ENCODE measurements at regions not wholly inside any gene's neighbourhood (a gene's known extent, or its start where the extent isn't known, plus 50 kb on each side); places are given as distances from the start of the nearest gene placed in this dataset.
A peak's percentile ranks its signal among the peaks of the same experiment; 100 is the strongest.
"Not testable (repeated sequence)": the region's sequence is repeated elsewhere in the genome, so short reads cannot be mapped to it uniquely, and the experiment has no call there.

DNA sequence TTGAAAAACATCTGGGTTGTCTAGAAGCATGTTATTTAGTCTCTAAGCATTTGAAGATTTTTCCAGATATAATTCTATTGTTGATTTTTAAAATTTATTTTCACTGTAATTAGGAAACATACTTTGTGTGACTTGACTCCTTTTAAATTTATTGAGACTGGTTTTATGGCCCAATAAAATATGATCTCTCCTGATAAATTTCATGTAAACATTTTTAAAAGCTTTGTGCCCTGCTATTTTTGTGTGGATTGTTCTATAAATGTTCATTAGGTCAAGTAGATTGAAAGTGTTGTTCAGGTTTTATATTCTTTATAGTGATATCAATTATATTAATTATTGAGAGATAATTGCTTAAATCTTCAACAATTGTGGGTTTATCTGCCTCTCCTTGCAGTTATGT is 105.4 kb downstream of the RFX6 start:
- no peak for DNase-seq

DNA sequence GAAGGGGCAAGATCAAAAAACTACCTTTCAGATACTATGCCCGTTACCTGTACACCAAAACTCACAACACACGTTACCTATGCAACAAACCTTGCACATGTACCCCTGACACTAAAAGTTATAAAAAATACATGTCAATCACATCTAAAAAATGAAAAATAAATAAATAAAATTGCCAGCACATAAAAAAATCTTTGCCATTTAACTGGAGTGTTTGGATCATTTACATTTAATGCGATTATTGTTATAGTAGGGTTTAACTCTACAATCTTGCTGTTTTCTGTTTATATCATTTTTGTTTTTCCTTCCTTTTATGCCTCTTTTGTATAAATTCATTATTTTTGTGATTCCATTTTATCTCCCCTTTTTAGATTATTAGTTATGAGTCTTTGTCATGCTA is 106.3 kb downstream of the RFX6 start:
- no peak for DNase-seq

DNA sequence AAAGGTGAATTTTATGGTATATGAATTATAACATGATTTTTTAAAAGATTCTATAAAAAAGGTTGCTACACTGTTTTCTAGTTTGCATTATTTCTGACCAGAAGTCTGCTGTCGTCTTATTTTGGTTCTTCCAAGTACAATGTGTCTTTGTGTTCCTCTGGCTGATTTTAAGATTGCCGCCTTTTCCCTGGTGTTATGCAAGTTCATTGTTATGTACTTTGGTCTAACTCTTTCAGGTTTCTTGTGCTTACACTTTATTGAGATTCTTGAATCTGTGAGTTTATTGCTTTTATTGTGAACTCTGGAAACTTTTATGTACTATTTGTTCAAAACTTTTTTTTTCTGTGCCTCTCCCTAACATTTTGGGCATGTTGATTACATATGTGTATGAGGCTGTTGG is 109.8 kb downstream of the RFX6 start:
- no peak for DNase-seq

DNA sequence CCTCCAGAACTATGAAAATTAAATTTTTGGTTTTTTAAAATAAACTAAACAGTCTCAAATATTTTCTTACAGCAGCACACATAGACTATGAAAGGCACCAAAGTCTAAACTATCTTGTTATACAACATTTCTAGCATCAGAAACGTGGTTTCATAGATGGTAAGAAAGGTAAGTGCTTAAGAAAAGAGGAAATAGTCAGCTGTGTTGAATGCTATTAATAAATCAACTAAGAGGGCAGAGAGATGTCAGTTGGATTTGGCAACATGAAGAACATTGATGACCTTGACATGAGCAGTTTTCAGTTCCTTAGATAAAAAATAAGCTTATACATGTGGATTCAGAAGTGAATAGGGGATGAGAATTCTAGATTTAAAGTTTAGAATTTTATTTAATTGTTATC is 113.6 kb downstream of the RFX6 start:
- no peak for DNase-seq

DNA sequence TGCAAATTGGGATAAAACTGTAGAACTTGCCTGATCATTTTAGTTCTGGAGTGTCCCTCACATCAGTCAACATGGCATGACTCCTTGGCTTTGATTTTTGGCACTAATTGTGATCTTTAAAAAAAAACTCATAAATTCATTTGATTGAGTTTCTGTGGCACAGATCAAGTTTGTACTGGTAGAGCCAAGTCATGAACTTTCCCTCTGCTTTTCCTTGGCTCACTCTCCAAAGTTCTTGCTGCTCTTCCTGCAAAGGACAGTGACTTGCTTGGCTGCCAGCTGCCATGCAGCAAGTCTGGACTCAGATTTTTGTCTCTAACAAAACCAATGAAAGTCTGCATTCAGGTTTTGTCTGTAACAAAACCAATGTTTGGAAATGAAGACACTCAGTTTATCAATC is 115.5 kb downstream of the RFX6 start:
- no peak for DNase-seq

DNA sequence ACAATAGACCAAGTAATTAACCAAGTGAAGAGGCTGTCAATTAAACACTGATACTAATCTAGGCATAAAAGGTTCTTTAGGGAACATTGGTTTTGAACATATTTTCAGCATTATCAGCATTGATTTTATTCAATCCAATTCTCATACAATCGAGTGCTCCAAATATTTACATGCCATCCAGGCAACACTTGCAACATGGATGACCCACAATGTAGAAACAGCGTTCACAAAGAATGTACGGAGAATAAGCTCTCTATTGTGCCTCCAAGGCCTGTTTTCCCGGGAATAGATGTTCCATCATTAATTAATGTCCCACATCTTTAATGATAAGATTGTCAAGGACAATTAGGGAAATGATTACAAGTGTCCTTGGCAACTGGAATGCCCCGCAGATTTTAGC is 117.4 kb downstream of the RFX6 start:
- no peak for DNase-seq

DNA sequence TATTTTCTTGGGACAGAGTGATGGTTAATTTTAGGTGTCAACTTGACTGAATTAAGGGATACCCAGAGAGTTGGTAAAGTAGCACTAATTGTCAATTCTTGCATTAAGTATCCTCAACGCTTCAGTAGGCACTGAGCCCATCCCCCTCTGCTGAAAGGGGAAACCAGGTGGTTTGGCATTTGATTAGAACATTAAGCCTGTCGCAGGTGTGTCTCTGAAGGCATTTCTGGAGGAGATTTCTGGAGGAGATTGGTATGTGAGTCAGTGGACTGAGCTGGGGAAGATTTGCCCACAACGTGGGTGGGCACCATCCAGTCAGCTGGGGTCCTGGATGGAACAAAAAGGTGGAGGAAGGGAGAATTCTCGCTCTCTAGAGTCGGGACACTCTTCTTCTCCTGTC is 119.8 kb downstream of the RFX6 start:
- DNase-seq = no peak

DNA sequence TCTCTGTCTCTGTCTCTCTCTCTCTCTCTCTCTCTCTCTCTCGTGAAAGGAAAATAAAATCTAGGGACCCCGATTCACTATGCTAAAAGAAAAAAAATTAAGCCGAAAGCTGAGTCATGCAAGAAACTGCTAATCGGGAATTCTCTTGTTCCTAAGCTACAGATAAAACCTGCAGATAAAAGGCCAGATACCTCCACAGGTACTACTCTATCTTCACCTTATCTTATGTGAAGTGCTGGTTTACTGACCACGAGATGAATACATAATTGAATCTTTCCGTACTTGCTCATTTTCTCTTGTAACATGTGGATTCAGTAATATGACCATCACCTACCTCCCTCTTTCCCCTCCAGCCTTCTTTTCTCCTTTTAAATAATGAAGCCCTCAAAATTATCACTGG is 120.5 kb downstream of the RFX6 start:
- no peak for DNase-seq

DNA sequence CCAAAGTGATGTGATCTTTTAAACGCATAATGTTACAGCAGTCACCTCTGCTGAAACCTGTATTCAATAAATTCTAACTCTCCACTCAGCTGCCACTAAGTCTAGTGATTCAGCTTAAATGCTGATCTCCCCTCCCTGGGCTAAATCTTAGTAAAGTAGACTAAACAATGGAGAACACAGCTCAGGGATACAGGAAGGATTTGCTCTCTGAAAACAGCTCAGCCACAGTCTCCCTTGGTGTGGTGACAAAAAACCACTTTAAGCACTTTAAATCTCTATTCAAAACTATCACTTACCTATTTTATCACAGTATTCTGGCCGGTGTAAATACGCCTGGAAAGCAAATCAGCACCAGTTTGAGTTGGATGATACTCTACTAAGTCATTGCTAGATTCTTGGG is 130.6 kb downstream of the RFX6 start:
- no peak for DNase-seq

DNA sequence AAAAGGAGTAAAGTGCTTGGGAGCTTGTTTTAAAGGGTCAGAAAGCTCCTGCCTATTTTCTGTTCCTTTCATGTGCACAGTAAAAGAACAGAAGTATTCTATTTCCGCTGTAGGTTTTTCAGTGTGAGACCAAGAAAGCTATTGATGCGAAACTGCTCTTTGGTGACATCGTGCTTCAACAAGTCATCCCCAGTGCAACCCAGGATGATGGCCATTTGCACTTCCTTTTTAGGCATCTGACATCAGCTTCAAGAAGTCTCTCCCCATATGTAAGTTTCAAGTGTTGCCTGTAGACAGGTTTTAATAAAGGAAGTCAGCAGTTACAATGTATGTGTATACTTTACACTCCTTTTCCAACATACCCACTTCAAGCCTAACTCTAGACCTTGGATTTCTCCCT is 131.6 kb downstream of the RFX6 start:
- DNase-seq = no peak

DNA sequence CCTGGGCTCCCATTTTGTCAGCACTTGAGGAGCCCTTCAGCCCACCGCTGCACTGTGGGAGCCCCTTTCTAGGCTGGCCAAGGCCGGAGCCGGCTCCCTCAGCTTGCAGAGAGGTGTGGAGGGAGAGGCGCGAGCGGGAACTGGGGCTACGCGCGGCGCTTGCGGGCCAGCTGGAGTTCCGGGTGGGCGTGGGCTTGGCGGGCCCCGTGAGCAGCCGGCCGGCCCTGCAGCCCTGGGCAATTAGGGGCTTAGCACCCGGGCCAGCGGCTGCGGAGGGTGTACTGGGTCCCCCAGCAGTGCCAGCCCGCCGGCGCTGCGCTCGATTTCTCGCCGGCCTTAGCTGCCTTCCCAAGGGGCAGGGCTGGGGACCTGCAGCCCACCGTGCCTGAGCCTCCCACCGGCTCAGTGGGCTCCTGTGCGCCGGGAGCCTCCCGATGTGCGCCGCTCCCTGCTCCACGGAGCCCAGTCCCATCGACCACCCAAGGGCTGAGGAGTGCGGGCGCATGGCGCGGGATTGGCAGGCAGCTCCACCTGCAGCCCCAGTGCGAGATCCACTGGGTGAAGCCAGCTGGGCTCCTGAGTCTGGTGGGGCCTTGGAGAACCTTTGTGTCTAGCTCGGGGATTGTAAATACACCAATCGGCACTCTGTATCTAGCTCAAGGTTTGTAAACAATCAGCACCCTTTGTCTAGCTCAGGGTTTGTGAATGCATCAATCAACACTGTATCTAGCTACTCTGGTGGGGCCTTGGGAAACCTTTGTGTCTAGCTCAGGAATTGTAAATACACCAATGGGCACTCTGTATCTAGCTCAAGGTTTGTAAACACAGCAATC is 137.8 kb downstream of the RFX6 start:
- not testable (repeated sequence) for DNase-seq

DNA sequence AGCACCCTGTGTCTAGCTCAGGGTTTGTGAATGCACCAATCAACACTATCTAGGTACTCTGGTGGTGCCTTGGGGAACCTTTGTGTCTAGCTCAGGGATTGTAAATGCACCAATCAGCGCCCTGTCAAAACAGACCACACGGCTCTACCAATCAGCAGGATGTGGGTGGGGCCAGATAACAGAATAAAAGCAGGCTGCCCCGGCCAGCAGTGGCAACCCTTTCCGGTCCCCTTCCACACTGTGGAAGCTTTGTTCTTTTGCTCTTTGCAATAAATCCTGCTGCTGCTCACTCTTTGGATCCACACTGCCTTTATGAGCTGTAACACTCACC is 138.4 kb downstream of the RFX6 start:
- not testable (repeated sequence) for DNase-seq

DNA sequence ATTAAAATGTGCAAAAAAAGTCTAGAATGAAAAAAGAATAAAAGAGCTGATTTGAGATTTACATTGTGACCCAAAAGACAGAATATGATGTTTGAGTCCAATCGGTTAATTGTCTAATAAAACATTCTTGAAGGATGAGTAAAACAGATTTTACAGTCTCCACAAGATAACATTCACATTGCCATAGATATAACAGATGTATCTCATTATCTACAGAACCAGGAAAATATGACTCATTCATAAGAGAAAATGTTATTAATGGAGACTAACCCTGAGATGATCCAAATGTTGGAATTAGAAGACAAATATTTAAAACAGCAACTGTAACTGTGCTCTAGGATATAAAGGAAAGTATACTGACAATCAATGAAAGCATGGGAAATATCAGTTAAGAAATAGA is 141.7 kb downstream of the RFX6 start:
- DNase-seq = no peak

DNA sequence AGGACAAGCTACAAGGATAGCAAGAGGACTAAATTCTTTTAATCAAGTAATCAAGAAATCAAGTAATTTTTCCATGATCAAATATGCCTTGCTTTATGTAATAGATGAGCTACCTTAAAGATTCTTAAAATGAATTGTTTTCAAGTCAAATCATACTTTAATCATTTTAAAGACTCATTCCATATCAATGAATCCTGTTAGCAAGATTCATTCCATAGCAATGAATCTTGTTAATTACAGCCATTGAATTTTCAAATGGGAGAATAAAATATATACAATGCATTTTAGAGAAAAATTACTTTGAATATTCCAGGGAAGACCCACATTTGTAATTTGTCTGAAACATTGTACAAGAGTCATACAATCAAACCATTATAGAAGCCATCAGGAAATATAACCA is 145.7 kb downstream of the RFX6 start:
- no peak for DNase-seq

DNA sequence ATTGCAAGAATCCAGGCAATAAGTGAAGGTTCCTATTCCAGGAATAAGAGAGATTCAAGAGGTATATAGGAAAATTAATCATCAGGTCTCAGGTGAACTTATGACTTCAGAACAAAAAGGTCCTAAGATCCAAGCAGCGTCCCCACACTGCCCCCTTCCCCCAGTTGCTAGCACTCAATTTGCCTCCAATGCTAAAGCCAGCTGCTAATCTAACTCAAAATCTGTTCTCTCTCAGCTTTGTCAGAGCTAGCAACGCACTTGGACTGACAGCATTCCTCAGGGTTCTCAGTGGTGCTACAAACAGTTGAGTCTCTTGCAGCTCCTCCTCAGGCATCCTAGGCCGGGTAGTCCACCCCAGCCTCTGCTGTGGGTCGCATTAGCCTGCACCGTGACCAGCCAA is 148.3 kb downstream of the RFX6 start:
- no peak for DNase-seq

DNA sequence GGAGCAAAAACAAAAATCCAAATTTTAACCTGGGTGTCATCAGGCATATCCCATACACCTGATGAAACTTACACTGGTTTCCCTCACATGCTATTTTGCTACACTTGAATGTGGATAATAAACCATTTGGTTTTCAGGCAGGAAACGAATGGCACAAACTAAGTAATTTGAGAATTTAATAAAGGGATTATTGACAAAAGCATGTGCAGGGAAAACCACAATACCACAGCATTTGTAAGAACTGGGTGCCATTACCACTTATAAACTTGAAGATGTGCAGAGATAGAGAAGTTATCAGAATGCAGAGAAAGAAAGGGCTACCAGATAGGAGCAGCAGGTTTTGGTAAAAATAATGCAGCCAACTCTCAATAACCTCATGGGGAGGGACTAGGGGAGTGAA is 151.2 kb downstream of the RFX6 start:
- no peak for DNase-seq

DNA sequence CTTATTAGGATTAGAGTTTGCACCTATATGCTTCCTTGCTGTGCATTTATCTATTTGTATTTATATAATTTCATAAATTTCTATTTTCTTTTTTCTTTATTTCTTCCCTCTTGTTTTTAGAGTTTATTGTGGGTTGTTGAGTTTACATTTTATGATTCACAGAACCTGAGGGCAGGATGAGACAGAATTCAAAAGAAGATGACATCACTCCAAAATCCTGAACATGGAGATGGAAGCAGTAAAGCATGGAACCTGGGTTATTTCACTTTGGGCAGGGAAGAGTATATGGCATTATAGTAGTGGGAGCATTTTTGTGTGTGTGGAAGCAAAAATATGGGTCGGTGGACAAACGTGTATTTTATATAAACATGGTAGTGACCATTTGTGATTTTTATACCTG is 157.5 kb downstream of the RFX6 start:
- DNase-seq = no peak

DNA sequence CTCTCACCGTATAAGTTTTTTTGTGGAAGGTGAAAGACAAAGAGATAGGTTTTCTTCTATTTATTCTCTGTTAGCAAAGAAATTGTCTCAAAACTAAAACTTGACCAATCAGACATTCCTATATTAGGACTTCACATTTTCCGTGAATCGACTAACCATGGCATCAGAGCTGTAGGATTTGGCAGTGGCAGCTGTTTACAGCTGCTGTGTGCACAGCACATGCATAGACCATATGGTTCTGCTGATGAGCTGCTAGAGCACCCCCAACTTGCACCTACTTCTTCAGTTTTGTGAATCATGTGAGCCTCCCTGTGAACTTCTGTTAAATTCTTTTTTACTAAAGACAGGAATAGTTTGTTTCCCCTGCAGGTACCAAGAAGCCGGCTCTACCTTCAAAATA is 157.9 kb downstream of the RFX6 start:
- peak in 2 of 3 donors; percentile 9 to 30 for DNase-seq

DNA sequence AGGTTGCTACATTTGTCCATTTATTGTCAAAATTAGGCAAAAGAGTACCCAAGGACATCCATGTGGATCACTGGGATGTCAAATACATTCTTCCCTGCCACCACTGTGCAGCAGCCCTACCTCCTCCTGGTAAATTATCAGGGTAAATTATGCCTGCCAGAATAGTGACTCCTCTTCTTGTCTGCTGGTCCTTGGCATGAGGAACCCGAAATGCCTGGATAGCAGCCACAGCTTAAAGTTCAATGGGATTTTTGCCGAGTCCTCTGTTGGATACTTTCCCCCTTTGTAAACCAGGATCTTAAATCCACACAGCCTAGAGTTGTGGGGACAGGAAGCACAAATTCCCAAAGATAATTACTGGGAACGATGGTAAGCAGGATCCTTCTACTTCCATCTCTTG is 173.3 kb downstream of the RFX6 start:
- no peak for DNase-seq

DNA sequence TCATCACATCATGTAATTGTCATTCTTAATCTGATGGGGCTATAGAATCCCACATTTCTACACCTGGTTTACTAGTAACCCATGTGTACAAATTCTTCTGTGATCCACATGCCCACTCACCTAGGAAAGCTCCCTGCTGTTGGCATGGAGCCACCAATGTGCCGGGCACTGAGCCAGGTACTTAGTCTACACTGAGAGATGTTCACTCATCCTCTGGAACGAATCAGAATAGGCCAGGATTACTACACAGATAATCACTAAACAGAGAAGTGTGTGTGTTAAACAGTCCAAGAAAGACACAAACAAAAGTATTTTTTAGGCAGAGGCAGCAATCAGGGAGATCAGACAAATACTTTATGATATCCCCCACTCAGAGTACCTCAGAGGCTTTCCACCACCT is 193.2 kb upstream of the VGLL2 start:
- DNase-seq = peak; percentile 25 to 39 (median 33)

DNA sequence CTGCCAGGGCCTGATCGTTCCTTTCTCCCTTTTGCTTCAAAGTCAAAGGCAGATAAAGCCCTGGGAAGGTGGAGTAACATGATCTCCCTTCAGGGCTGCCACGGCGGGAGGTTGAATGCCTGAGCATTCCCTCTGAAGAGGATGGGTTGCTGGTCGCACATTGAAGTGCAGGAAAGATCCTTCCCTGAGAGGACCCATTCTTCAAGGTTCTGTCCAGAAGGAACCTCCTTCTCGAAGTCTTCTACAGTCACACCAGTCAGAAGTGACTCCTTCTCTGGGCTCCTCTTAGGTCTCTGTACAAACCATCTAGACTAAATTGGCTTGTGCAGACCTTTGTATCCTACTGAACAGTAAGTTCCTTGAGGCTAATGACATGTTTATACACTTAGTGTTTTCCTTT is 192.6 kb upstream of the VGLL2 start:
- no peak for DNase-seq

DNA sequence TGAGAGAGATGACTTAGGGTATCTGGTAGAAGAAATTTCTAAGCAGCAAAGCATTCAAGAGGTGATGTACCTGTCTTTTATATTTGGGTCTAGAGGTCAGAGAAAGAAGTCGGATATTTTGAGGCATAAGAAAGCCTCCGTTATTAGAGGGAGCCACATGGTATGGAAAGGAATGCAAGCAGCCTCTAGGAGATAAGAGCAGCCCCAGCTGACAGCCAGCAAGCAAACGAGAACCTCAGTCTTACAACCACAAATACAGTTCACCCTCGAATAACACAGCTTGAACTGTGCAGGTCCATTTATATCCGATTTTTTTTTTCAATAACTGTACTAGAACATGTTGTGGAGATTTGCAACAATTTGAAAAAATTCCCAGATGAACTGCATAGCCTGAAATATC is 190.7 kb upstream of the VGLL2 start:
- no peak for DNase-seq

DNA sequence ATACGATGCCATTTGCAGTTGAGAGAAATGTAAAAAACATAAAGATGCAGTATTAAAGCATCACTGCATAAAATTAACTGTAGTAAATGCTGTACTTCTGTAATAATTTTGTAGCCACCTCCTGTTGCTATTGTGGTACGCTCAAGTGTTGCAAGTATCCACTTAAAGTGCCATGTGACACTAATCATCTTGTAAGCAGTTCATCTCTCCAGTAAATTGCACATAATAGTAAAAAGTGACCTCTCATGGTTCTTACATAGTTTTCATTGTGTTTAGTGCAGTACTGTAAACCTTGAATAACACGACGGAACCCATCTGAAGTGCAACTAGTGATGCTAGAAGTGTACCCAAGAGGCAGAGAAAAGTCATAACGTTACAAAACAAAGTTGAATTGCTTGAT is 190.1 kb upstream of the VGLL2 start:
- no peak for DNase-seq

DNA sequence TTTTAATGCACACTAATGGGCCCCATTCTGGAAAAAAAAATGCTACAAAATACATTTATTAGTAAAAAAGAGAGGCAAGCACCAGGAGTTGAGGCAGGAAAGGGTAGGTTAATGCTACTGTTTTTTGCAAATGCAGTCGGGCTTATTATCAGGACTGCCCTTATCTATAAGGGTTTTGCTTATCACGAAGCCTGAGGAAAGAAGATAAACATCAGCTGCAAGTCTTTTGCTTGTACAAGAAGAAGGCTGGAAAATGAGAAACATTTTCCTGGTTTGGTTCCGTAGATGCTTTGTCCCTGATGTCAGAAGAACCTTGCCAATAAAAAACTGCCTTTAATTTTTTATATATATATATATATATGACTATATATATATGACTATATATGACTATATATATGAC is 189.3 kb upstream of the VGLL2 start:
- no peak for DNase-seq

DNA sequence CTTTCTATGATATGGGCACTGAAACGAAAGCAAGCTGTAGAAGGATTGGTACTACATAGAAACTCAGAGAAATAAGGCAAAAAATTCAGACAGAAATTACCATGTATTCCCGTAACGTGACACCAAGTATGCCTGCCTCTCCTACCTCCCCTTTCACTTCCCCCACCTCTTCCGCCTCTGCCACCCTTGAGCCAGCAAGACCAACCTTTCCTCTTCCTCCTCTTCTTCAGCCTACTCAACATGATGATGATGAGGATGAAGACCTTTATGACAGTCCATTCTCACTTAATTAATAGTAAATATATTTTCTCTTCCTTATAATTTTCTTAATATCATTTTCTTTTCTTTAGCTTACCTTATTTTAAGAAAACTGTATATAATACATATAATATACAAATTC is 188.1 kb upstream of the VGLL2 start:
- no peak for DNase-seq

All from muscle of back (tissue), 3 donors.